ENCODE measurements at regions not wholly inside any gene's neighbourhood (a gene's known extent, or its start where the extent isn't known, plus 50 kb on each side); places are given as distances from the start of the nearest gene placed in this dataset.

DNA sequence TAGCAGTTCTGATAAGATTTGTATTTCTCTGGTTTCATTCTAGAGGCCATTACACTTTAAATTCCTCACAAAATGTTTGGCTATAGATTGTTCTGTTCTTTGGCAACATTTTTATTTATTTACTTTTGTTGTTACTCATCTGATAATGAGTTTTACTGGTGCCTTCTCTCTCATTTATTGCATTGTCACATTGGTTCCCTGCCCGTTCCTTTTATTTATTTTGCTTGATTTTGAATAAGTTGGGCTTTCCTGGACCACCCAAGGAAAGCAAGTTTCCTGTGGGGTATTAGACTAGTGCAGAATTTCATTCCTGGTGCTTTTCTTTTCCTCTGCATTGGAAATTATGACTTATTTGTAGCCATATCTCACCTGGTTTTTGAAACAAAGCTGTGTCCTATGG is 232.0 kb downstream of the SOCS6 start:
- TF ChIP-seq, protein P1, sequence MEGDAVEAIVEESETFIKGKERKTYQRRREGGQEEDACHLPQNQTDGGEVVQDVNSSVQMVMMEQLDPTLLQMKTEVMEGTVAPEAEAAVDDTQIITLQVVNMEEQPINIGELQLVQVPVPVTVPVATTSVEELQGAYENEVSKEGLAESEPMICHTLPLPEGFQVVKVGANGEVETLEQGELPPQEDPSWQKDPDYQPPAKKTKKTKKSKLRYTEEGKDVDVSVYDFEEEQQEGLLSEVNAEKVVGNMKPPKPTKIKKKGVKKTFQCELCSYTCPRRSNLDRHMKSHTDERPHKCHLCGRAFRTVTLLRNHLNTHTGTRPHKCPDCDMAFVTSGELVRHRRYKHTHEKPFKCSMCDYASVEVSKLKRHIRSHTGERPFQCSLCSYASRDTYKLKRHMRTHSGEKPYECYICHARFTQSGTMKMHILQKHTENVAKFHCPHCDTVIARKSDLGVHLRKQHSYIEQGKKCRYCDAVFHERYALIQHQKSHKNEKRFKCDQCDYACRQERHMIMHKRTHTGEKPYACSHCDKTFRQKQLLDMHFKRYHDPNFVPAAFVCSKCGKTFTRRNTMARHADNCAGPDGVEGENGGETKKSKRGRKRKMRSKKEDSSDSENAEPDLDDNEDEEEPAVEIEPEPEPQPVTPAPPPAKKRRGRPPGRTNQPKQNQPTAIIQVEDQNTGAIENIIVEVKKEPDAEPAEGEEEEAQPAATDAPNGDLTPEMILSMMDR (IDR thresholded peaks at IDR 0.05), result no peak
- TF ChIP-seq EZH2 (IDR thresholded peaks at IDR 0.05), result no peak
